ENCODE measurements at regions not wholly inside any gene's neighbourhood (a gene's known extent, or its start where the extent isn't known, plus 50 kb on each side); places are given as distances from the start of the nearest gene placed in this dataset.

GRCh38 chr5:84632418-84632817 lies 247.7 kb upstream of the EDIL3 start:
- no peak for TF ChIP-seq ZNF839 (CRISPR knock-in tag; IDR thresholded peaks at IDR 0.05; ENCODE audit: borderline replicate concordance)
- no peak for TF ChIP-seq RAD21 (CRISPR knock-in tag; IDR thresholded peaks at IDR 0.05)
- no peak for TF ChIP-seq CTCF (CRISPR knock-in tag; IDR thresholded peaks at IDR 0.05)

Measured in HepG2 (cell line).